ENCODE measurements at regions not wholly inside any gene's neighbourhood (a gene's known extent, or its start where the extent isn't known, plus 50 kb on each side); places are given as distances from the start of the nearest gene placed in this dataset.

GRCh38 chr16:73383195-73383987 lies 335.5 kb upstream of the ZFHX3 start:
- TF ChIP-seq, protein P1, sequence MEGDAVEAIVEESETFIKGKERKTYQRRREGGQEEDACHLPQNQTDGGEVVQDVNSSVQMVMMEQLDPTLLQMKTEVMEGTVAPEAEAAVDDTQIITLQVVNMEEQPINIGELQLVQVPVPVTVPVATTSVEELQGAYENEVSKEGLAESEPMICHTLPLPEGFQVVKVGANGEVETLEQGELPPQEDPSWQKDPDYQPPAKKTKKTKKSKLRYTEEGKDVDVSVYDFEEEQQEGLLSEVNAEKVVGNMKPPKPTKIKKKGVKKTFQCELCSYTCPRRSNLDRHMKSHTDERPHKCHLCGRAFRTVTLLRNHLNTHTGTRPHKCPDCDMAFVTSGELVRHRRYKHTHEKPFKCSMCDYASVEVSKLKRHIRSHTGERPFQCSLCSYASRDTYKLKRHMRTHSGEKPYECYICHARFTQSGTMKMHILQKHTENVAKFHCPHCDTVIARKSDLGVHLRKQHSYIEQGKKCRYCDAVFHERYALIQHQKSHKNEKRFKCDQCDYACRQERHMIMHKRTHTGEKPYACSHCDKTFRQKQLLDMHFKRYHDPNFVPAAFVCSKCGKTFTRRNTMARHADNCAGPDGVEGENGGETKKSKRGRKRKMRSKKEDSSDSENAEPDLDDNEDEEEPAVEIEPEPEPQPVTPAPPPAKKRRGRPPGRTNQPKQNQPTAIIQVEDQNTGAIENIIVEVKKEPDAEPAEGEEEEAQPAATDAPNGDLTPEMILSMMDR (IDR thresholded peaks at IDR 0.05; ENCODE audit: low read depth, low read length, poor library complexity, severe bottlenecking), result no peak
- TF ChIP-seq EZH2phosphoT487 (IDR thresholded peaks at IDR 0.05; ENCODE audit: borderline replicate concordance, low read length), result no peak

Measured in DOHH2 (cell line).